ENCODE measurements at regions not wholly inside any gene's neighbourhood (a gene's known extent, or its start where the extent isn't known, plus 50 kb on each side); places are given as distances from the start of the nearest gene placed in this dataset.

GRCh38 chr2:164150604-164151003 lies 414.8 kb upstream of the FIGN start:
- Histone ChIP-seq H3K9me3 (no peaks in the 10 kb centered on the region), H3K27me3 (no peaks in the 10 kb centered on the region), H3K4me1 (no peaks in the 10 kb centered on the region), H3K36me3 (no peaks in the 10 kb centered on the region), H3K27ac (no peak overlapping the region), H3K4me3 (no peak overlapping the region)
- no peak for TF ChIP-seq POLR2A (IDR thresholded peaks at IDR 0.05)
- TF ChIP-seq CTCF (IDR thresholded peaks at IDR 0.05): no peak
- no peak for DNase-seq

- Histone ChIP-seq H3K9me3 (no peaks in the 10 kb centered on the region), H3K4me1 (no peaks in the 10 kb centered on the region), H3K4me3 (no peak overlapping the region), H3K27ac (no peak overlapping the region), H3K27me3 (no peaks in the 10 kb centered on the region), H3K36me3 (no peaks in the 10 kb centered on the region)
- TF ChIP-seq POLR2A (IDR thresholded peaks at IDR 0.05) (no peak), CTCF (IDR thresholded peaks at IDR 0.05) (no peak)
- DNase-seq: no peak
Measured at GRCh38 chr2:164146441-164146840, 410.6 kb upstream of the FIGN start.

- Histone ChIP-seq H3K36me3 (no peaks in the 10 kb centered on the region), H3K27ac (no peak overlapping the region), H3K4me1 (no peaks in the 10 kb centered on the region), H3K27me3 (no peaks in the 10 kb centered on the region), H3K9me3 (no peaks in the 10 kb centered on the region), H3K4me3 (no peak overlapping the region)
- no peak for TF ChIP-seq POLR2A (IDR thresholded peaks at IDR 0.05)
- TF ChIP-seq CTCF (IDR thresholded peaks at IDR 0.05): no peak
- no peak for DNase-seq
Measured at GRCh38 chr2:164145093-164145987, 409.5 kb upstream of the FIGN start.

DNA sequence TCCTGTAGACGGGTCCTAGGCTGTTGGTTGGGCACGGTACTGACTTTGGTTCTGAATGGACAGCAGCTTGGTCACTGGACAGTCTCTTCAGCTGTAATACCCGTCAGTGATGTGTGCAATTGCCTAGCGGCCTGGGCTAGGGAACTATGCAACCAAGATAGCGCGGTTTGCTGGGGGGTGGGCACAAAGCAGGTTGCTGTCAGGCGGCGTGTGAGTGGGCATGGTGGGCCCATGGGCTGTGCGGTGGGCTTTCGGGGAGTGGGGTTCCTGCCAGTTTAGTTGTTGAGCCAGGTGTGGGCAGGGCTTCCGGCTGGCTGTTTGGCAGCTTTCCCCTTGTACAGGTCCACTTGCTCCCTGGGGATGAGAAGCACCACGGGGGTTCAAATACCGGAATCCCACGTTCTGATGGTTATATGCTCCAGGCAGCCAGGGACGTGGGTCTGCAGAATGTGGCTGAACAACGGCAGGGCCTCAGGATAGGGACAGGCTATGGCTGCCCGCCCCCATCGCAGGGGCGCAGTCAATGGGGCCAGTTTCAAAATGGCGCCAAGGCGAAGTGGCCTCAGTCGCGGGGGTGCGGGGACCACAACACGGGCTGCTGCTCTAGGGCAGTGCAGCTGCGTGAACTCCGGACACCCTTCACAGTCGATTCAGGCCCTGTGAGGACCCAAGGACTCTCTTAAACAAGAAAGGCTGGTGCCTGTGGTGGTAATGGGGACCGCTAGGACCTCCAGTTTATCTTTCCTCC lies 407.5 kb upstream of the FIGN start:
- Histone ChIP-seq H3K9me3 (no peaks in the 10 kb centered on the region), H3K27ac (no peak overlapping the region), H3K27me3 (no peaks in the 10 kb centered on the region), H3K4me3 (no peak overlapping the region), H3K4me1 (no peaks in the 10 kb centered on the region), H3K36me3 (no peaks in the 10 kb centered on the region)
- TF ChIP-seq CTCF (IDR thresholded peaks at IDR 0.05): no peak
- DNase-seq: no peak

- no peaks in the 10 kb centered on the region for H3K36me3 ChIP-seq
- DNase-seq: no peak
- TF ChIP-seq POLR2A (IDR thresholded peaks at IDR 0.05): no peak
- TF ChIP-seq CTCF (IDR thresholded peaks at IDR 0.05): no peak
- no peaks in the 10 kb centered on the region for H3K9me3 ChIP-seq
- no peak overlapping the region for H3K4me3 ChIP-seq
- no peak overlapping the region for H3K27ac ChIP-seq
- no peaks in the 10 kb centered on the region for H3K27me3 ChIP-seq
- no peaks in the 10 kb centered on the region for H3K4me1 ChIP-seq
Measured at GRCh38 chr2:164142755-164143154, 406.9 kb upstream of the FIGN start.

Data from Peyer's patch (tissue), 4 donors.